ENCODE measurements at regions not wholly inside any gene's neighbourhood (a gene's known extent, or its start where the extent isn't known, plus 50 kb on each side); places are given as distances from the start of the nearest gene placed in this dataset.
"Not testable (repeated sequence)": the region's sequence is repeated elsewhere in the genome, so short reads cannot be mapped to it uniquely, and the experiment has no call there.

DNA sequence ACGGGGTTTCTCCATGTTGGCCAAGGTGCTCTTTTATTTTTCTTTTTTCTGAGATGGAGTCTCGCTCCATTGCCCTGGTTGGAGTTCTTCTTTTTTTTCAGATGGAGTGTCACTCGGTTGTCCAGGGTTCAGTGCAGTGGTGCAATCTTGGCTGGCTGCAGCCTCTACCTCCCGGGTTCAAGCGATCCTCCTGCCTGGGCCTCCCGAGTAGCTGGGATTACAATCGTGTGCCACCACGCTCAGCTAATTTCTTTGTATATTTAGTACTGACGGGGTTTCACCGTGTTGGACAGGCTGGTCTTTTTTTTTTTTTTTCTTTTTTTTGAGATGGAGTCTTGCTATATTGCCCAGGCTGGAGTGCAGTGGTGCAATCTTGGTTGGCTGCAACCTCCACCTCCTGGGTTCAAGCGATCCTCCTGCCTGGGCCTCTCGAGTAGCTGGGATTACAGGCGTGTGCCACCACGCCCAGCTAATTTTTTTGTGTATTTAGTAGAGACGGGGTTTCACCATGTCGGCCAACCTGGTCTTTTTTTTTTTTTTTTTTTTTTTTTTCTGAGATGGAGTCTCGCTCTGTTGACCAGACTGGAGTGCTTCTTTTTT lies 2810.1 kb downstream of the RPIA start:
- H3K79me2 ChIP-seq (ENCODE audit: low read depth); H3K27me3 ChIP-seq (ENCODE audit: insufficient read depth, low read depth); H3K36me3 ChIP-seq (ENCODE audit: low read depth); H3K9me2 ChIP-seq (ENCODE audit: insufficient read depth); H3K9me3 ChIP-seq (ENCODE audit: insufficient read depth, low read depth); H3K4me3 ChIP-seq; H3F3A ChIP-seq (ENCODE audit: insufficient read depth, low read depth); POLR2A ChIA-PET (ENCODE audit: unreplicated experiment); CTCF ChIA-PET; H4K20me1 ChIP-seq (ENCODE audit: insufficient read depth); H3K4me2 ChIP-seq; BruUV-seq (replicated peaks); intact Hi-C loops (cut with micrococcal nuclease; ENCODE audit: unreplicated experiment); DNase-seq; H3K4me1 ChIP-seq (replicated peaks; ENCODE audit: insufficient read depth); H3K27ac ChIP-seq; H2AFZ ChIP-seq: not testable (repeated sequence)

GRCh38 chr2:91503572-91503958 lies 2812.1 kb downstream of the RPIA start:
- H3K27me3 ChIP-seq (ENCODE audit: insufficient read depth, low read depth); POLR2A ChIA-PET (ENCODE audit: unreplicated experiment); H3K27ac ChIP-seq; H3K4me1 ChIP-seq (replicated peaks; ENCODE audit: insufficient read depth); BruUV-seq (replicated peaks); DNase-seq; H4K20me1 ChIP-seq (ENCODE audit: insufficient read depth); H3K36me3 ChIP-seq (ENCODE audit: low read depth); H3K9me2 ChIP-seq (ENCODE audit: insufficient read depth); H3K9me3 ChIP-seq (ENCODE audit: insufficient read depth, low read depth); H3K4me2 ChIP-seq; intact Hi-C loops (cut with micrococcal nuclease; ENCODE audit: unreplicated experiment); H3F3A ChIP-seq (ENCODE audit: insufficient read depth, low read depth); H2AFZ ChIP-seq; H3K4me3 ChIP-seq; H3K79me2 ChIP-seq (ENCODE audit: low read depth); CTCF ChIA-PET: not testable (repeated sequence)

DNA sequence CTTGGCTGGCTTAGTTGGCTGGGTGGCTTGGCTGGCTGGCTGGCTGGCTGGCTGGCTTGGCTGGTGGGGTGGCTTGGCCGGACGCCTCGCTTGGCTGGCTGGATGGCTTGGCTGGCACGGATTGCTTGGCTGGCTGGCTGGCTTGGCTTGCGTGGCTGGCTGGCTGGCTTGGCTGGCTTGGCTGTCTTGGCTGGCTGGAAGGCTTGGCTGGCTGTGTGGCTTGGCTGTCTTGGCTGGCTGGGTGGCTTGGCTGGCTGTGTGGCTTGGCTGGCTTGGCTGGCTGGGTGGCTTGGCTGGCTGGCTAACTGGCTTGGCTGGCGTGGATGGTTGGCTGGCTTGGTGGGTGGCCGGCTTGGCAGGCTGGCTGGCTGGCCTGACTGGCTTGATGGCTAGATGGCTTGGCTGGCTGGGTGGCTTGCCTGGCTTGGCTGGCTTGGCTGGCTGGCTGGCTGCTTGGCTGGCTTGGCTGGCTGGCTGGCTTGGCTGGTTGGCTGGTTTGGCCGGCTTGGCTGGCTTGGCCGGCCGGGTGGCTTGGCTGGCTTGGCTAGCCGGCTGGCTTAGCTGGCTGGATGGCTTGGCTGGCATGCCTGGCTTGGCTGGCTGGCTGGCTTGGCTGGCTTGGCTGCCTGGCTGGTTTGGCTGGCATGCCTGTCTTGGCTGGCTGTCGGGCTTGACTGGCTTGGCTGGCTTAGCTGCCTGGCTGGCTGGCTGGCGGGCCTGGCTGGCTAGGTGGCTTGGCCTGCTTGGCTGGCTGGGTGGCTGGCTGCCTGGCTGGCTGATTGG lies 2812.7 kb downstream of the RPIA start:
- H3K79me2 ChIP-seq (ENCODE audit: low read depth); H3F3A ChIP-seq (ENCODE audit: insufficient read depth, low read depth); H2AFZ ChIP-seq; POLR2A ChIA-PET (ENCODE audit: unreplicated experiment); H3K4me3 ChIP-seq; H4K20me1 ChIP-seq (ENCODE audit: insufficient read depth); CTCF ChIA-PET; H3K9me2 ChIP-seq (ENCODE audit: insufficient read depth); DNase-seq; H3K4me1 ChIP-seq (replicated peaks; ENCODE audit: insufficient read depth); H3K36me3 ChIP-seq (ENCODE audit: low read depth); H3K27ac ChIP-seq; BruUV-seq (replicated peaks); H3K4me2 ChIP-seq; intact Hi-C loops (cut with micrococcal nuclease; ENCODE audit: unreplicated experiment); H3K9me3 ChIP-seq (ENCODE audit: insufficient read depth, low read depth); H3K27me3 ChIP-seq (ENCODE audit: insufficient read depth, low read depth): not testable (repeated sequence)

- DNase-seq; H3K27me3 ChIP-seq (ENCODE audit: insufficient read depth, low read depth); H3K79me2 ChIP-seq (ENCODE audit: low read depth); H3K36me3 ChIP-seq (ENCODE audit: low read depth); CTCF ChIA-PET; H3K4me3 ChIP-seq; H2AFZ ChIP-seq; H3K9me3 ChIP-seq (ENCODE audit: insufficient read depth, low read depth); H3K27ac ChIP-seq; H3F3A ChIP-seq (ENCODE audit: insufficient read depth, low read depth); H3K4me2 ChIP-seq; BruUV-seq (replicated peaks); POLR2A ChIA-PET (ENCODE audit: unreplicated experiment); H3K4me1 ChIP-seq (replicated peaks; ENCODE audit: insufficient read depth); H4K20me1 ChIP-seq (ENCODE audit: insufficient read depth); H3K9me2 ChIP-seq (ENCODE audit: insufficient read depth); intact Hi-C loops (cut with micrococcal nuclease; ENCODE audit: unreplicated experiment): not testable (repeated sequence)
Observed at GRCh38 chr2:91508816-91509215, 2817.3 kb downstream of the RPIA start.

DNA sequence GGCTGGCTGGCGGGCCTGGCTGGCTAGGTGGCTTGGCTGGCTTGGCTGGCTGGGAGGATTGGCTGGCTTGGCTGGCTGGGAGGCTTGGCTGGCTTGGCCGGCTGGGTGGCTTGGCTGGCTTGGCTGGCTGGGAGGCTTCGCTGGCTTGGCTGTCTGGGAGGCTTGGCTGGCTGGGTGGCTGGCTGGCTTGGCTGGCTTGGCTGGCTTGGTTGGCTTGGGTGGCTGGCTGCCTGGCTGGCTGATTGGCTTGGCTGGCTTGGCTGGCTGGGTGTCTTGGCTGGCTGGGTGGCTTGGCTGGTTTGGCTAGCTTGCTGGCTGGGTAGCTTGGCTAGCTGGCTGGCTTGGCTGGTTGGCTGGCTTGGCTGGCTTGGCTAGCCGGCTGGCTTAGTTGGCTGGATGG lies 2817.8 kb downstream of the RPIA start:
- intact Hi-C loops (cut with micrococcal nuclease; ENCODE audit: unreplicated experiment); H3K4me3 ChIP-seq; CTCF ChIA-PET; H3K9me2 ChIP-seq (ENCODE audit: insufficient read depth); H3K27ac ChIP-seq; POLR2A ChIA-PET (ENCODE audit: unreplicated experiment); H3K79me2 ChIP-seq (ENCODE audit: low read depth); H2AFZ ChIP-seq; H3K36me3 ChIP-seq (ENCODE audit: low read depth); H3F3A ChIP-seq (ENCODE audit: insufficient read depth, low read depth); DNase-seq; H3K4me2 ChIP-seq; H3K4me1 ChIP-seq (replicated peaks; ENCODE audit: insufficient read depth); H3K27me3 ChIP-seq (ENCODE audit: insufficient read depth, low read depth); H4K20me1 ChIP-seq (ENCODE audit: insufficient read depth); H3K9me3 ChIP-seq (ENCODE audit: insufficient read depth, low read depth); BruUV-seq (replicated peaks): not testable (repeated sequence)

- DNase-seq; H3K4me1 ChIP-seq (replicated peaks; ENCODE audit: insufficient read depth); H3K9me3 ChIP-seq (ENCODE audit: insufficient read depth, low read depth); BruUV-seq (replicated peaks); H3K36me3 ChIP-seq (ENCODE audit: low read depth); H4K20me1 ChIP-seq (ENCODE audit: insufficient read depth); H3K27me3 ChIP-seq (ENCODE audit: insufficient read depth, low read depth); H3F3A ChIP-seq (ENCODE audit: insufficient read depth, low read depth); H3K4me2 ChIP-seq; H3K9me2 ChIP-seq (ENCODE audit: insufficient read depth); CTCF ChIA-PET; H3K4me3 ChIP-seq; H3K27ac ChIP-seq; POLR2A ChIA-PET (ENCODE audit: unreplicated experiment); intact Hi-C loops (cut with micrococcal nuclease; ENCODE audit: unreplicated experiment); H2AFZ ChIP-seq; H3K79me2 ChIP-seq (ENCODE audit: low read depth): not testable (repeated sequence)
Observed at GRCh38 chr2:91511166-91511565, 2819.7 kb downstream of the RPIA start.

DNA sequence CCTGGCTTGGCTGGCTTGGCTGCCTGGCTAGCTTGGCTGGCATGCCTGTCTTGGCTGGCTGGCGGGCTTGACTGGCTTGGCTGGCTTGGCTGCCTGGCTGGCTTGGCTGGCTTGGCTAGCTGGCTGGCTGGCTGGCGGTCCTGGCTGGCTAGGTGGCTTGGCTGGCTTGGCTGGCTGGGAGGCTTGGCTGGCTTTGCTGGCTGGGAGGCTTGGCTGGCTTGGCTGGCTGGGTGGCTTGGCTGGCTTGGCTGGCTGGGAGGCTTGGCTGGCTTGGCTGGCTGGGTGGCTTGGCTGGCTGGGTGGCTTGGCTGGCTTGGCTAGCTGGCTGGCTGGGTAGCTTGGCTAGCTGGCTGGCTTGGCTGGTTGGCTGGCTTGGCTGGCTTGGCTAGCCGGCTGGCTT lies 2824.5 kb downstream of the RPIA start:
- CTCF ChIA-PET; H3K27ac ChIP-seq; H3K79me2 ChIP-seq (ENCODE audit: low read depth); H3K9me3 ChIP-seq (ENCODE audit: insufficient read depth, low read depth); H3K9me2 ChIP-seq (ENCODE audit: insufficient read depth); H3K4me2 ChIP-seq; H3F3A ChIP-seq (ENCODE audit: insufficient read depth, low read depth); H3K4me1 ChIP-seq (replicated peaks; ENCODE audit: insufficient read depth); H4K20me1 ChIP-seq (ENCODE audit: insufficient read depth); DNase-seq; intact Hi-C loops (cut with micrococcal nuclease; ENCODE audit: unreplicated experiment); BruUV-seq (replicated peaks); H3K27me3 ChIP-seq (ENCODE audit: insufficient read depth, low read depth); H3K4me3 ChIP-seq; H2AFZ ChIP-seq; H3K36me3 ChIP-seq (ENCODE audit: low read depth); POLR2A ChIA-PET (ENCODE audit: unreplicated experiment): not testable (repeated sequence)
